Stomach smooth muscle (tissue), 2 donors: ENCODE measurements at regions not wholly inside any gene's neighbourhood (a gene's known extent, or its start where the extent isn't known, plus 50 kb on each side); places are given as distances from the start of the nearest gene placed in this dataset.
"Not testable (repeated sequence)": the region's sequence is repeated elsewhere in the genome, so short reads cannot be mapped to it uniquely, and the experiment has no call there.

Experiments
- H3K27ac ChIP-seq: one replicate; pipeline ENCODE4 v1.7.0; 2013; ENCODE audit warnings: mild to moderate bottlenecking, low read length, inconsistent platforms
- H3K27me3 ChIP-seq, 2 donors: one replicate each; pipeline ENCODE4 v1.7.0; 2013; ENCODE audit warnings: low read length in 2 of 2; ENCODE audit not compliant: insufficient read depth in 2 of 2, control insufficient read depth in 1 of 2
- H3K36me3 ChIP-seq, 2 donors: one replicate each; pipeline ENCODE4 v1.7.0; 2013; ENCODE audit warnings: low read length in 2 of 2; ENCODE audit not compliant: control insufficient read depth in 2 of 2, insufficient read depth in 2 of 2
- H3K4me1 ChIP-seq: one replicate; pipeline ENCODE4 v1.7.0; 2013; ENCODE audit warnings: low read length; ENCODE audit not compliant: control insufficient read depth, insufficient read depth
- H3K4me3 ChIP-seq, 2 donors: one replicate each; pipeline ENCODE4 v1.7.0; 2013; ENCODE audit warnings: low read length in 2 of 2
- H3K9ac ChIP-seq, 2 donors: one replicate each; pipeline ENCODE4 v1.7.0; 2013; ENCODE audit warnings: low read length in 2 of 2, mild to moderate bottlenecking in 1 of 2
- H3K9me3 ChIP-seq, 2 donors: one replicate each; pipeline ENCODE4 v1.7.0; 2013; ENCODE audit warnings: low read length in 2 of 2; ENCODE audit not compliant: control insufficient read depth in 2 of 2
- donor health status: healthy.
- donor health status: Pancreatic carcinoma.

GRCh38 chr7:9453521-9453920, 1020.1 kb downstream of the NXPH1 start:
- H3K4me1 ChIP-seq = no peaks in the 10 kb centered on the region

DNA sequence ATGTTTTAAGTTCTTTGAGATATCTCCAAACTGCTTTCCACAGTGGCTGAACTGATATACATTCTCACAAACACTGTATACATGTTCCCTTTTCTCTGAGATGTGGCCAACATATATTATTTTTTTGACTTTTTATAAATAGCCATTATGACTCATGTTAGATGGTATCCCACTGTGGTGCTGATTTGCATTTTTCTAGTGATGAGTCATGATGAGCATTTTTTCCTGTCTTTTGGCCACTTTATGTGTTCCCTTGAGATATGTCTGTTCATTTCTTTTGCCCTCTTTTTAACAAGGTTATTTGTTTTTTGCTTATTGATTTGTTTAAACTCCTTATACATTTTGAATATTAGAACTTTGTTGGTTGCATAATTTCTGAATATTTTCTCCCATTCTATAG, 1055.1 kb downstream of the NXPH1 start:
- no peaks in the 10 kb centered on the region for H3K27me3 ChIP-seq
- no peak overlapping the region for H3K4me3 ChIP-seq
- H3K9me3 ChIP-seq = no peaks in the 10 kb centered on the region
- H3K36me3 ChIP-seq = no peaks in the 10 kb centered on the region
- H3K9ac ChIP-seq = no peak overlapping the region
- H3K4me1 ChIP-seq = no peaks in the 10 kb centered on the region
- H3K27ac ChIP-seq = no peak overlapping the region

More at GRCh38 chr7:9453521-9453920, 1020.1 kb downstream of the NXPH1 start:
- Histone ChIP-seq H3K4me3 (no peak overlapping the region), H3K9ac (no peak overlapping the region), H3K27me3 (no peaks in the 10 kb centered on the region), H3K9me3 (no peaks in the 10 kb centered on the region), H3K27ac (no peak overlapping the region), H3K36me3 (no peaks in the 10 kb centered on the region)

- Histone ChIP-seq H3K9ac (no peak overlapping the region), H3K27ac (no peak overlapping the region), H3K9me3 (no peaks in the 10 kb centered on the region), H3K4me3 (no peak overlapping the region), H3K27me3 (no peaks in the 10 kb centered on the region), H3K36me3 (no peaks in the 10 kb centered on the region), H3K4me1 (no peaks in the 10 kb centered on the region)
Observed at GRCh38 chr7:9498303-9498702, 1064.9 kb downstream of the NXPH1 start.

DNA sequence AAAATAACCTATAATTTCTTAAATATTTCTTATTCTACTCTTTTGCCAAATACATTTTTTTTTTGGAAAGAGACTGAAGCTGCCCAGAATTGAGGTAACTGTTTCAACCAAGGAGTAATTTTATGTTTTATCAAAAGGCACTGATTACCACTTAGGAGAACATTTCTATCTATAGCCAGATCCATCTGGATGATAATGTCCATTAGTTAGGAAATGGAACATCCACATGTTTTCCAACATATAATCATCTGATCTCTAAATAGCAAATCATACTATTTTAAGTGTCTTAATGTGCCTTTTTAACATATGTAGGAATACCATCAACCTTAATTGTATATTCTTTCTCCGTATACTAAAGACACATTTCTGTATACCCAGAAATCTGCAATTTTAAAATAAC, 1068.9 kb downstream of the NXPH1 start:
- Histone ChIP-seq H3K9me3 (no peaks in the 10 kb centered on the region), H3K4me3 (no peak overlapping the region), H3K9ac (no peak overlapping the region), H3K36me3 (no peaks in the 10 kb centered on the region), H3K27ac (no peak overlapping the region), H3K4me1 (no peaks in the 10 kb centered on the region), H3K27me3 (no peaks in the 10 kb centered on the region)

GRCh38 chr7:9504678-9505077, 1071.3 kb downstream of the NXPH1 start:
- Histone ChIP-seq H3K4me1 (no peaks in the 10 kb centered on the region), H3K36me3 (no peaks in the 10 kb centered on the region), H3K9ac (no peak overlapping the region), H3K9me3 (no peaks in the 10 kb centered on the region), H3K27me3 (no peaks in the 10 kb centered on the region), H3K4me3 (no peak overlapping the region), H3K27ac (no peak overlapping the region)

DNA sequence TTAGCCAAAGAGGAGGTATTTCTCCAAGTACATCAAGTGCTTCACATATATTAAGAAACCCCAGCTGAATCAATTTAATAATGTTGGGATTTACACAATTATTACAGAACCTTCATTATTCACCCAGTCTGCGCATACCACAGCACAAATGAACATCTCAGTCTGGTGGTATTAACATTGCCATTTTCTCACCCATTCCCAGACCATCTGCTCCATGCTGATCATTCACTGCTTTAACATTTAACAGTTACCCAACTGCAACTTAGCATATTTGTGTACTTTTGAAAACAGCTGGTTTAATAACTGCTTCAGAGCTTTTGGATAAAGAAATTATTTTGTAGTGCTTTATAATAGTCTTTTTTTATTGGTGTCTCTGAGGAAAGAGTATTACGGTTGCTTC, 1072.1 kb downstream of the NXPH1 start:
- Histone ChIP-seq H3K27ac (no peak overlapping the region), H3K4me1 (no peaks in the 10 kb centered on the region), H3K9me3 (no peaks in the 10 kb centered on the region), H3K36me3 (no peaks in the 10 kb centered on the region), H3K9ac (no peak overlapping the region), H3K4me3 (no peak overlapping the region), H3K27me3 (no peaks in the 10 kb centered on the region)

DNA sequence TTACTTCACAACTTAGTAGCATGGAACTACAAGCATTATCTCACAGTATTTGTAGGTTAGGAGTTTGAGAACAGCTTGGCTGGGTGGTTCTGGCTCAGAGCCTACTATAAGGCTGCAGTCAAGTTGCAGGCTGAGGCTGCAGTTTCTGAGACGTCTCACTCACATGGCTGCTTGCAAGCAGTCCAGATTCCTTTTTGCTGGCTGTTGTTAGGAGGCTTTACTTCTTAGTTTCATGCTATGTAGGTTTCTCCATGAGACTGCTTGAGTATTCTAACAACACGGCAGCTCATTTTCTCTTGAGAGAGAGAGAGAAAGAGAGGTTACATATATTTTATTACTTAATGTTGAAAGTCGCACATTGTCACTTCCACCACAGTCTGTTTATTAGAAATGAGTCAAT, 1073.9 kb downstream of the NXPH1 start:
- H3K4me1 ChIP-seq = no peaks in the 10 kb centered on the region
- no peak overlapping the region for H3K9ac ChIP-seq
- no peaks in the 10 kb centered on the region for H3K9me3 ChIP-seq
- H3K27me3 ChIP-seq = no peaks in the 10 kb centered on the region
- no peaks in the 10 kb centered on the region for H3K36me3 ChIP-seq
- no peak overlapping the region for H3K4me3 ChIP-seq
- H3K27ac ChIP-seq = no peak overlapping the region

- H3K27ac ChIP-seq = no peak overlapping the region
- no peak overlapping the region for H3K9ac ChIP-seq
- H3K36me3 ChIP-seq = no peaks in the 10 kb centered on the region
- no peak overlapping the region for H3K4me3 ChIP-seq
- H3K9me3 ChIP-seq = no peaks in the 10 kb centered on the region
- no peaks in the 10 kb centered on the region for H3K27me3 ChIP-seq
- H3K4me1 ChIP-seq = no peaks in the 10 kb centered on the region
Observed at GRCh38 chr7:9516662-9517061, 1083.3 kb downstream of the NXPH1 start.

- Histone ChIP-seq H3K27ac (no peak overlapping the region), H3K4me1 (no peaks in the 10 kb centered on the region), H3K27me3 (no peaks in the 10 kb centered on the region), H3K4me3 (no peak overlapping the region), H3K9me3 (no peaks in the 10 kb centered on the region), H3K9ac (no peak overlapping the region), H3K36me3 (no peaks in the 10 kb centered on the region)
Observed at GRCh38 chr7:9523579-9523978, 1090.2 kb downstream of the NXPH1 start.

DNA sequence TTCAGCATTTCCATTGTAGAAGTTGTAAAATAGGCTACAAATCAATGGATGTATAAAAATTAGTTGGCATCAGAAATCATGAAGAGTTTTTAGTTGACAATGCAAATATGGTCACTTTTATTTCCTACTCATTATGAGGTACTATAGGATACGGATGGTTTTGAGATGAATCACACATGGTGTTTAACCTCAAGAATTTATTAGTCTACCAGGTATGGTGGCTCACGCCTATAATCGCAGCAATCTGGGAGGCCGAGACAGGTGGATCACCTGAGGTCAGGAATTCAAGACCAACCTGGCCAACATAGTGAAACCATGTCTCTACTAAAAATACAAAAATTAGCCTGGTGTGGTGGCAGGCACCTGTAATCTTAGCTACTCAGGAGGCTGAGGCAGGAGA, 1119.0 kb downstream of the NXPH1 start:
- H3K9me3 ChIP-seq, H3K27ac ChIP-seq, H3K27me3 ChIP-seq, H3K4me3 ChIP-seq, H3K36me3 ChIP-seq, H3K9ac ChIP-seq, H3K4me1 ChIP-seq: not testable (repeated sequence)

DNA sequence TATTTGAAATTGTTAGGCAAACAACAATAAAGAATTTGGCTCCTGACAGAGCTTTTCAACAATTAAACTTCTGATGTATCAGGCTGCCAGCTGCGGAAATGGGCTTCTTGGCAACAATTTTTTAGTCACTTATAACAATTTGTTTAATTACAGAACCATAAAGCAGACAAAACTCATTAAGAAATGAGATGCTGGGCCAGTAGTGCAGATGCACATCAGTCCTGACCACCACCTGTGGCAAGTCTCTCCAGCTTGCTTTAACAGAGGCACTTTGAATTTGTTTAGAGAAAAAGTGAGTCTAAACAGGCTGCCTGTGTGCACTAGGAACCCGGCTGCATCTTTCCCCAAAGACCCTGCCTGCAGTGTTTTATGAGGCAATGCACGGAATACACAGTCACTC, 1124.4 kb downstream of the NXPH1 start:
- no peak overlapping the region for H3K9ac ChIP-seq
- no peak overlapping the region for H3K27ac ChIP-seq
- H3K9me3 ChIP-seq = peaks cover 0 to 3% of the 10 kb centered on the region in 2 donors
- no peak overlapping the region for H3K4me3 ChIP-seq
- H3K36me3 ChIP-seq = no peaks in the 10 kb centered on the region
- no peaks in the 10 kb centered on the region for H3K4me1 ChIP-seq
- H3K27me3 ChIP-seq = no peaks in the 10 kb centered on the region

DNA sequence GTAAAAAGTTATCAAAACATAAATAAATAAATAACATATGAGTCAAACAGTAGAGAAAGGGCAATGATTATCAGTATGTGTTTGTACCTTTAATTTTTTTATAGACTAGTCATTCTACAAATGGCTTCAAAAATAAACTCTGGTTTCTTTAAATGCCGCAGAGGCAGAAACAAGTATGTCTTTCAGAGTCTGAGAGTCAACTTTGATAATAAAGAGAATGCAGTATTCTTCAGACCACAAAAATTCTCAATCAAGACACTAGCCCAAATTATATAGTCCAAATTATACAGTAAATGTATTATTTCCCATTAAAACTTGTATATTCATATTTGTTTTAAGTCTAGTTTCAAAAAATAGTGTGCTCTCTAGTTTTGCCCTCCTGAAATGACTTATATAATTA, 1142.3 kb downstream of the NXPH1 start:
- Histone ChIP-seq H3K27ac (no peak overlapping the region), H3K36me3 (no peaks in the 10 kb centered on the region), H3K9me3 (no peaks in the 10 kb centered on the region), H3K4me1 (no peaks in the 10 kb centered on the region), H3K27me3 (no peaks in the 10 kb centered on the region), H3K9ac (no peak overlapping the region), H3K4me3 (no peak overlapping the region)
